ENCODE measurements at regions not wholly inside any gene's neighbourhood (a gene's known extent, or its start where the extent isn't known, plus 50 kb on each side); places are given as distances from the start of the nearest gene placed in this dataset.

DNA sequence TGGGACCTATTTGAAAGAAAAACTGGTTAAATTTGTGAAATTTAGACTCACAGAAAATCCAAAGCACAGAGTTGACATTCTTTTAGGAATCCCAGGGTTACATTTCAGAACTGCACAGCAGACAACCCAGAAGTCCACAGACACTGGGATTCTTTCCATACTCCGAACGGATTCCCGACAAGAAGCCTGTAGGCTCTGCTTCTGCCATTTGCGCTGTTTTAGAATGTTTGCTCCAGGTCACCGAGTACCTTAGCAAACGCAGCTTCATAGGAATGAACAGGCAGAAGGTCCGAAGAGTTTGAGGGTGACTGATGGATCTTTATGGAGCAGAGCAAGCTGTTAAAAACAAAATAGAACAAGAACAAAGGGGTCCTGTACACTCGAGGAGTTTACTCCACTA, 84.5 kb upstream of the NFIB start (continued):
- TF ChIP-seq ZNF655 (CRISPR knock-in tag; IDR thresholded peaks at IDR 0.05): no peak
- TF ChIP-seq WHSC1 (IDR thresholded peaks at IDR 0.05; ENCODE audit: low read length): no peak
- no peak for TF ChIP-seq ZNF77 (CRISPR knock-in tag; IDR thresholded peaks at IDR 0.05)
- TF ChIP-seq MBD2 (IDR thresholded peaks at IDR 0.05; ENCODE audit: borderline replicate concordance, low read depth): no peak

GRCh38 chr9:14396171-14396570, 82.2 kb upstream of the NFIB start:
- DNase-seq (ENCODE audit: extremely low read depth in 1 of 4, low spot score in 3 of 4): no peak

More at GRCh38 chr9:14396171-14396570, 82.2 kb upstream of the NFIB start:
- Histone ChIP-seq H3K4me2 (ENCODE audit: insufficient read depth, low read length) (peak overlapping the region; percentile 51), H3K27ac (ENCODE audit: extremely low read depth, low read depth, low read length) (no peak overlapping the region), H3K4me3 (no peak overlapping the region), H3K9ac (ENCODE audit: insufficient read depth in 1 of 2, low read depth in 2 of 2, low read length in 2 of 2) (no peak overlapping the region), H3K27me3 (ENCODE audit: control insufficient read depth in 2 of 2, insufficient read depth in 2 of 2, low read length in 2 of 2) (no peaks in the 10 kb centered on the region), H3K9me3 (replicated peaks; ENCODE audit: control insufficient read depth, insufficient read depth, low read depth, low read length) (peaks cover 10% of the 10 kb centered on the region), H2AFZ (ENCODE audit: low read depth, low read length) (no peak overlapping the region), H3K36me3 (ENCODE audit: control insufficient read depth, insufficient read depth, low read length) (no peaks in the 10 kb centered on the region), H3K4me1 (replicated peaks in 1 of 2; ENCODE audit: control insufficient read depth in 2 of 2, insufficient read depth in 2 of 2, low read length in 2 of 2) (peaks cover 7 to 12% of the 10 kb centered on the region in 2 experiments; a peak in 4 of 5 replicates), H3K79me2 (ENCODE audit: control insufficient read depth, insufficient read depth, low read length) (no peaks in the 10 kb centered on the region), H3K9me1 (ENCODE audit: control insufficient read depth, insufficient read depth, low read length) (no peaks in the 10 kb centered on the region), H4K20me1 (replicated peaks; ENCODE audit: control insufficient read depth, insufficient read depth, low read length) (no peaks in the 10 kb centered on the region)
- TF ChIP-seq POLR3G (IDR thresholded peaks at IDR 0.05; ENCODE audit: extremely low read depth, insufficient read length, insufficient replicate concordance) (no peak), ZKSCAN1 (IDR thresholded peaks at IDR 0.05; ENCODE audit: low read depth, low read length) (no peak)
- no peak for FAIRE-seq
- in situ Hi-C loops (cut with MboI): no loop called here
- intact Hi-C loops (cut with micrococcal nuclease): loop anchor here (5.0 kb wide), 1 partner anchor 34 kb away; no protein-coding TSS in a partner anchor
- no TSS peak for BruUV-seq (replicated peaks)
- POLR2A ChIA-PET: interaction anchor here (1.0 to 1.1 kb wide), 2 partner anchors 16 to 342 kb away, joined by 3 read pairs; no protein-coding TSS in a partner anchor
- WGBS (ENCODE audit: insufficient coverage, low coverage, missing lambda C conversion rate): 45% methylated on average over 3 of the region's 5 CpGs
- no peak for ATAC-seq
- CTCF ChIA-PET (ENCODE audit: low intra/inter-chr PET ratio): no interaction called here

Measured in K562 (cell line).